Hematopoietic multipotent progenitor cell treated with erythropoietin and hydrocortisone succinate and interleukin-3 and kit ligand, for 17 days (in vitro differentiated cells): ENCODE measurements at regions not wholly inside any gene's neighbourhood (a gene's known extent, or its start where the extent isn't known, plus 50 kb on each side); places are given as distances from the start of the nearest gene placed in this dataset.
"Not testable (repeated sequence)": the region's sequence is repeated elsewhere in the genome, so short reads cannot be mapped to it uniquely, and the experiment has no call there.

ENCODE experiments used
- DNase-seq: peaks from one replicate; pipeline ENCODE4 v3.0.0-alpha.2; 2015; ENCODE audit warnings: low spot score

GRCh38 chr2:173737954-173738575 is 227.1 kb downstream of the SP3 start:
- not testable (repeated sequence) for DNase-seq

- DNase-seq, result no peak
Measured at GRCh38 chr2:173739006-173739405, 226.2 kb downstream of the SP3 start.

- no peak for DNase-seq
Measured at GRCh38 chr2:173740639-173741038, 224.5 kb downstream of the SP3 start.

- no peak for DNase-seq
Measured at GRCh38 chr2:173741759-173742158, 223.4 kb downstream of the SP3 start.

- DNase-seq, result no peak
Measured at GRCh38 chr2:173747035-173747434, 218.1 kb downstream of the SP3 start.

- no peak for DNase-seq
Measured at GRCh38 chr2:173749315-173749714, 215.9 kb downstream of the SP3 start.

GRCh38 chr2:173750353-173750801 is 214.8 kb downstream of the SP3 start:
- DNase-seq, result no peak

- DNase-seq, result no peak
Measured at GRCh38 chr2:173750831-173751230, 214.3 kb downstream of the SP3 start.

GRCh38 chr2:173751245-173751975 is 213.8 kb downstream of the SP3 start:
- DNase-seq, result no peak

GRCh38 chr2:173752152-173752551 is 213.0 kb downstream of the SP3 start:
- DNase-seq, result no peak

GRCh38 chr2:173753441-173753840 is 211.7 kb downstream of the SP3 start:
- no peak for DNase-seq

- no peak for DNase-seq
Measured at GRCh38 chr2:173754165-173754564, 211.0 kb downstream of the SP3 start.

- no peak for DNase-seq
Measured at GRCh38 chr2:173754837-173755236, 210.3 kb downstream of the SP3 start.

- DNase-seq, result no peak
Measured at GRCh38 chr2:173755798-173756197, 209.4 kb downstream of the SP3 start.

GRCh38 chr2:173759959-173760358 is 205.2 kb downstream of the SP3 start:
- no peak for DNase-seq

- DNase-seq, result no peak
Measured at GRCh38 chr2:173760553-173760952, 204.6 kb downstream of the SP3 start.

- DNase-seq, result no peak
Measured at GRCh38 chr2:173761603-173762119, 203.5 kb downstream of the SP3 start.

GRCh38 chr2:173762221-173762620 is 203.0 kb downstream of the SP3 start:
- DNase-seq, result no peak

- DNase-seq, result no peak
Measured at GRCh38 chr2:173762864-173763263, 202.3 kb downstream of the SP3 start.

GRCh38 chr2:173763641-173764040 is 201.5 kb downstream of the SP3 start:
- DNase-seq, result no peak

- DNase-seq, result no peak
Measured at GRCh38 chr2:173764094-173764493, 201.1 kb downstream of the SP3 start.

- no peak for DNase-seq
Measured at GRCh38 chr2:173766537-173767289, 198.5 kb downstream of the SP3 start.
